ENCODE measurements at regions not wholly inside any gene's neighbourhood (a gene's known extent, or its start where the extent isn't known, plus 50 kb on each side); places are given as distances from the start of the nearest gene placed in this dataset.

DNA sequence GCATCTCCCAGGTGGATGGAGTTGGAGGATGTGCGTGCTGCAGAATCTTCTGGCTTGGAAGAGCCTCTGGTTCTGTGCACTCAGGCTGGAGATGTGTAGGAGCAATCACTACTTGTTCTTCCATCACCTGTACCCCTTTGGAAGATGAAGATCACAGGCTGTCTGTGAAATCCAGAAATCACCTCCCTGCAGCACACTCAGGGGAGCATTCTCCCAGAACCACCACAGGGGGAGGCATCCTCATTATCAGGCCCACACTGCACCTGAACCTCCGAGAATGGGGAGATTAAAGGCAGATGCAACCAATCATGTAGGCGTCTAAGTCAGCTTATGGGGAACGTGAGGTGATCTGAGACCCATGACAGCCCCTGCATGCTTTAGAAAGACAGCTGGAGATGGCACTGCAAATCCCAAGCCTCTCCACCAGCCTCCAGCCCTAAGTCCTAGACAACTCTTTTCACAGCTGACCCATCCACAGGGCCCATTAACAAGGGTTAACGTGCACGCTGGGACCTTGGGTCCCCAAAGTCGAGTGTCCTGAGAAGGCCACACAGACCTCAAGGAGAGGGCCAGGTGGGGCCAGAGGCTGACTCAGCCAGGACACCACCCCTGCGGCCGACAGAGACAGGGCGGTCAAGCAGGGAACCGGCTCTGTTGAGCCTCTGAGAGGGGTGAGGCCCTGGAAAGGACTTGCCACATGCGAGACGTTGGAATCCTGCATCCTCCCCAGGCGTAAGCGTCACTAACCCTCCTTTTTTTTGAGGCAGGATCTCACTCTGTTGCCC, 314.9 kb downstream of the EIPR1 start:
- DNase-seq (ENCODE audit: low read depth) = no peak

DNA sequence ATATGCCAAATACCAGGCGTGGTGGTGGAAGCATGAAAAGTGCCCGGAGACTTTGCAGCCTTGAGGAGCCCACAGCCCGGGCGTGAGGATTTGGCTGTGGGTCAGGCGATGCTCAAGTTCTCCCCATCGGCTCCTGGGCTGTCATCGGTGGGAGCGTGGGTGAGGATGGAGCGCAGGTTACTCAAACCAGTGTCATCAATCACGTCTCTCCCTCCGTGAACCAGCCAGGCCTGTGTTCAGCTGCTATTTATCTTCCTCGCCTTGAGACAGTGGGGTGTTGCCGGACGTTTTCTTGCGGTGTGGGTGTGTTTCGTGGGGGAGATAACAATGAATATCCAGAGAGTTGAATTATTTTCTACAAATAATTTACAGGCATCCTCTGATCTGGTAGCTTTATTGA, 317.6 kb downstream of the EIPR1 start:
- DNase-seq (ENCODE audit: low read depth) = no peak

DNA sequence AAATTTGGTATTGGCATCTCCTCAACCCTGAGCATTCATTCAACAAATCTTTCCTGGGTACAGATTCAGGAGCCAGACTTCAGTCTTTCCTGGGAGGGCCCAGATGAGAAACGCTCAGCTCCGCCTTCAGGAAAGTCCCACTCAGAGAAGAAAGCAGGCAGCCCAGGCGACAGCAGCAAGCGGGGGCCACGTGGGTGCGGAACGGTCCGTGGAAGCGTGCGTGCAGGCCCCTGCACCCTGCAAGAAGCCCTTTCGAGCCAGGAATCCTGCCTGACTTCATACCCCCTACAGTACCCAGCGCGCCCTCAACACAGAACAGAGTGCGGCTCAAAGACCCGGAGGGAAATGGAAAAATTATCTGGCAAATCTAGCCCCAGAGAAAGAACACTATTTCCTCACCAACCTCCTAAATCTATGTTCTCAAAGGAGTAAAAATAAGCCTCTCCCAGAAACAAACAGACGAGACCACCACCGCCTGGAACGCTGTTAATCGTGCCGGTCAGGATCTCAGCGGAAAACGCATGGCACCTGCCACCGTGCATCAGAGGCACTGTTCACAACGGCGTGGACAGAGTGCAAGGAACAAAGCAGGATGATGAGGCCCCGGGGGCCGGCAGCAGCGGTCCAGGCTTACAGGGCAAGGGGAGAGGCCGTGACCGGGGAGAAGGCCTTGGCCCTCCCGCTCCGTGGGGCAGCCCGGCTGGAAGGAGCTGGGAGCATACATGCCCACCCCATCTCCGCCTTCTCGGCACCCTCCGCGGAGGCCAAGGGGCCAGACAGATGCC, 318.3 kb downstream of the EIPR1 start:
- no peak for DNase-seq (ENCODE audit: low read depth)

DNA sequence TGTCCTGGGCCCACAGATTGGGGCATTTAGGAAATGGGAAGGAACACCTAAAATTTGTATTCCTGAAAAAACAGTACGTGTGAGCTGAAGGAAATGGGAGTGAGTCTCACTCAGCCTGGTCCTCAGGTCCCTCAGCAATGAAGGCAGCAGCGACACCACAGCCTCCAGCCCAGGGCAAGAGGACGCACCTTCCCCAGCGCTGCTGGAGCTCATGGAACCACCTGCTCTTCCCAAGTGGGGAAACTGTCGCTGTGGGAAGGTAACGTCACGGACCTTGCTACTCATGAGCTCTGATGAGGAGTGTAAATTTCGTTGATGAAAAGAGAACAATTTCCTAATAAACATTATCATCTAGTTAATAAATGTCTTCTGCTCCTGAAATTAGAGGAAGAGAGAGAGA, 323.6 kb downstream of the EIPR1 start:
- no peak for DNase-seq (ENCODE audit: low read depth)

DNA sequence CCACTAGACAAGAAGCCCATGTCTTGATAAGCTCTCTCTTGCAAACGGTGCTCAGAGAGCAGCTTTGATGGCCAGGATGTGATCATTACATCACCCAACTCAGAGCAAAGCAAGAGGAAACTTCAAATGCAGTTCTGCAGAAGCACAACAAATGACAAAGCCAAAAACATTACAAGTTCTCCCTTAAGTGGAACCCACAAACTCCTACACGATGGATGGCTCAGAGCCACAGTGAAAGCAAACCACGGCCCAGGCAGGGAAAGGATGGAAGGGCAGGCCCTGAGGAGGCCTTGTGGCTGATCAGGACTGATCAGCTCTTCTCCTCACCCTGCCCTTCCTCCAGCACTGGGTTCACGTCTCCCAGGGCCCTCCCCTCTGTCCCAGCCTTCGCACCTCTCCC, 326.4 kb downstream of the EIPR1 start:
- DNase-seq (ENCODE audit: low read depth) = no peak

DNA sequence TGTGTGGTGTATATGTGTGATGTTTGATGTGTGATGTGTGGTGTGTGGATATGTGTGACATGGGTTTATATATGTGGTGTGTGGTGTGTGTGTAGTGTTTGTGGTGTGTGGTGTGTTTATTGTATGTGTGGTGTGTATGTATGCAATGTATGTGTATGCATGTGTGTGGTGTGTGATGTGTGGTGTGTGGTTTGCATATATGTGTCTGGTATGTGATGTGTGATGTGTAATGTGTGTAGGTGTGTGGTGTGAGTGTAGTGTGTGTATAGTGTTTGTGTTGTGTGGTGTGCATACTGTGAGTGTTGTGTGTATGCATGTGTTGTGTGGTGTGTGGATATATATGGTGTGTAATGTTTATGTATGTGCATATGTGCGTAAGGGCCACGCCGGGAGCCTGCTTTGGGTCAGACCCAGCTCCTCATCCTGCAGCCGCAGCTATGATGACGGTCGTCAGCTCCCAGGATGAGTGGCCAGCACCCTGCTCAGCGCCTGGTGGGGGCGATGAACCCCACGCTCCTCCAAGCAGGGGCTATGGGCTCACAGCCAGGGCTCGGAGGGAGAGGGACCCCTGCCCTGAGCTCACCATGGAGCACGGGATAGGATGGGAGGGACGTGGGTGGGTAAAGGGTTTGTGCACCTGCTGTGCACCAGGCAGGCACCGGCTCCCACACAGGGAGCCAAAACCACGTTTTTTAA, 331.3 kb downstream of the EIPR1 start:
- DNase-seq (ENCODE audit: low read depth) = no peak

DNA sequence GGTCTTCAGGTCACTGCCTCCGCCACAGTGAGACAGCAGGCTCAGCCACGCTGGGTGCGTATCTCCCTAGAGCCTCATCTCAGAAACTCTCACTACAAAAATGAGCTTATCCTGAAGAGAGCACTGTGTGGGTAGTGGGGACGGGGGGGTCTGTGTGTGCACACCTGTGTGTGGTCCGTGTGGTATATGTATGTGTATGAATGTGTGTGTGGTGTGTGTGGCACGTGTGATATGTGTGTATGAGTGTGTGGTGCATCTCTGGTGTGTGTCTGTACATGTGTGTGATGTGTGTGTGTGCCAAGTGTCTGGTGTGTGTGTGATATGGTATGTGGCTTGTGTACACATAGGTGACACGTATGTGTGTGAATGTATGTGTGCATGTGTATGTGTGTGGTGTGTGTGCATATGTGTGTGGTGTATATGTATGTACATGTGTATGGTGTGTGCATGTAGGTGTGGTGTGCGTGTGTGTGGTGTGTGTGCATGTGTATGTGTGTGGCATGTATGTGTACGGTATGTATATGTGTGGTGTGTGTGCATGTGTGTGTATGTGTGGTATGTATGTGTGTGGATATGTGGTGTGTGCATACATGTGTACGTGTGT, 332.2 kb downstream of the EIPR1 start:
- DNase-seq (ENCODE audit: low read depth) = no peak

DNA sequence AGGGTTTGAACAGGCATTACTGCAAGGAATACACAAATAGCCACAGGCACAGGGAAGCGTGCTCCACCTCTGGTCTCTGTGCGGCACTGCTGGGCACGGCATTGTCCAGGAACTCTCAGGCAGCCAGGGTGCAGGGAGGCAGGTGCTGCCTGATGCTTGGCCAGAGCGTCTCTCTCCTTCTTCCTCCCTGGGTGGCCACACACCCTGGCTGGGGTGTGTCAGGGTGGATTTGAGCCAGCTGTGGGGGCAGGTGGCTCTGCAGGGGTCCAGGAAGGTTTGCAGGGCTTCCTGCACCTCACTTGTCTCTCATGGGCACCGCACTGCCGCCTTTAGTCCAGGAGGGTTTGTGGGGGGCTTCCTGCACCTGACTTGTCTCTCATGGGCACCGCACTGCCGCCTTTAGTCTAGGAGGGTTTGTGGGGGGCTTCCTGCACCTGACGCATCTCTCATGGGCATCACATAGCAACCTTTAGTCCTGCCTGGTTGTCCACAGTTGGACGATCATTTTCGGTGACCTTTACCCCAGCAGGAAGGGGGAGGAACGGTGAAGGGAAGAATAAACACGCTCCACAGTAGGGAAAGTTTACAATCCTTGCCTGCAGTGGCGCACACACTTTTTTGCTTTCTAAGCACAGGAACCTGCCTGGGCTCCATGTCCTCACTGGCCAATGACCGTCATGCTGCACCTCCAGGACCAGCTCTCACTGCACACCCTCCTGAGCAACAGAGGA, 332.9 kb downstream of the EIPR1 start:
- DNase-seq (ENCODE audit: low read depth) = no peak

DNA sequence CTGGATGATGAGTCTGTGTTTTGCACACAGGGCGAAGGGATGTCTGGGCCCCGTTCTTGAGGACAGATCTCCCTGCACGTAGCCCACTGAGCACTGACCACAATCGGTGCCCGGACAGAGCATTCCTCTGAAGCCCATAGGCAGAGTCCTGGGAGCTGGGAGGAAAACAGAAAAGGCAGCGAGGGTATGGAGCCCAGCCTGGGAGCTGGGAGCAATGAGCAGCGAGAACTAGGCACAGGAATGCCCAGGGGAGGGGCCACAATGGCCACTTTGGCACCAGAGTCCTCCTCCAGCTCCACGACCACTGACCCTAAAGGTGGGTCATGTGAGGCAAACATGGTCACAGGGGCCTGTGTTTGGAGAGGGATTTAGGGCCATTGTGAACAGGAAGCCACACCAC, 333.9 kb downstream of the EIPR1 start:
- DNase-seq (ENCODE audit: low read depth) = no peak

DNA sequence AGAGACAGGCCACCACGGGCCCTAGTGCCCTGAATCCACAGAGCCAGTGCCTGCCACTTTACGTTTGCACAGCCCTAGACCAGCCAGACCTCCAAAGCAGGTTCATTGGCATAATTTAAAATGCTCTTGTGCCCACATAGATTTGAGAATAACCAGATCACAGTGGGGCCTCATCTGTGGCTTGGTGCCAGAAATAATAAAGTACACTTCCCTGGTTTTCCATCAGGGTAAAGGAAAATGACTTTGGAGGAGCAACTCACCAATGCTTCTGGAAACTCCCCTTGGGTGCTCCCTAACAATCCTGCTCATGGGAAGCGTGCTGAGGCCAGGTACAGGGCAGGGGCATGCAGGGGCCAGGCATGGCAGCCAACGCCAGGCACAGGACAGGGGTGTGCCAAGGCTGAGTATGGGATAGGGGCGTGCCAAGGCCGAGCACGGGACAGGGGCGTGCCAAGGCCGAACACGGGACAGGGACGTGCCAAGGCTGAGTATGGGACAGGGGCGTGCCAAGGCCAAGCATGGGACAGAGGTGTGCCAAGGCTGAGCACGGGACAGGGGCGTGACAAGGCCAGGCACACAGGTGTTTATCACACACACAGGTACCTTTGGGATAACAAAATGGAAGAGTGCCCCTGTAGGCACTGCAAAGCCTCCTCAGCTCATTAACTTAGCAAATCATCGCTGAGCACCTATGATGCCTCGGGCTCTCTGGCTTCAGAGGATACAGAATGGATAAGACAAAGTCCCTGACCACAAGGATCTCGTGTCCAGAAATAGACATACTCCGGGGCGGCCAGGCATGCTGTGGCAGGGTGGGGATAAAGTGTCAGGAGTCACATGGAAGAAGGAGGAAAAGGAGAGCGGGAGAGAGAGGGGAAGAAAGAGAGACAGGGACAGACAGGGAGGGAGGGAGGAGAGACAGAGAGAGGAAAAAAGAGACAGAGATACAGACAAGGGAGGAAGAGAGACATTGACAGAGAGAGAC, 334.7 kb downstream of the EIPR1 start:
- no peak for DNase-seq (ENCODE audit: low read depth)

DNA sequence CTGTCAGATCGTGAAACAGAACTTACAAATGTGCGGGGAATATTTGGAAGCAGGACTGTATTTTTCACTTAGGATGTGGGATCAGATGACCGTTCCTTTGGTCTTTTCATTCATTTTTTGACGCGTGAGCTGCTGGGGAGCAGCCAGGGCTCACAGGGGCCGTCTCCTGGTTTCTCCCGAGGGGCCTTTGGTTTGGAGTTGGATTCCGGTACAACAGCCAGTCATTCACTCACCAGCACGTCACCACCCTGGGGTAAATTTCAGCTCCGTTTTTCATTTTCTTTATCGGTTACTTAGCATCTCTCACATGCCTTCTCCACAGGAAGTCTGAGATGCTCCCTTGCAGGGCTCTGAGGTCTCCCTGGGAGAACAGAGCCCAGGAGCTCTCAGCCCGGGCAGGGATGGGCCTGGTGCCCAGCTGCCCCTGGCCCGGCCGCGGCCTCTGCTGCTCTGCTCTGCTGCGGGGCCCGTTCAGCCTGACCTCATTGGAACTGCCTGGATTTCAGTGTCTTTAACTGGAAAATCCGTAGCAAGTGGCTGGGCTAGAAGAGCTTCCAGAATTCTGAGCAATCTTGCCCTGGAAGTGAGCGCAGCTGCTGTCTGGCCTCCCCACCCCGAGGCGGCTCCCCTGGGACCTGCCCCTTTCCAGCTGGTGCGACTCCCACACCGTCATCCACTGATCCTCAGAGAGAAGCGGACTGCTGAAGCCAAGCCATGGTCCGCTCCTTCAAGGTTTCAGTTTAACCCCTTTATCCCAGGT, 335.6 kb downstream of the EIPR1 start:
- no peak for DNase-seq (ENCODE audit: low read depth)

DNA sequence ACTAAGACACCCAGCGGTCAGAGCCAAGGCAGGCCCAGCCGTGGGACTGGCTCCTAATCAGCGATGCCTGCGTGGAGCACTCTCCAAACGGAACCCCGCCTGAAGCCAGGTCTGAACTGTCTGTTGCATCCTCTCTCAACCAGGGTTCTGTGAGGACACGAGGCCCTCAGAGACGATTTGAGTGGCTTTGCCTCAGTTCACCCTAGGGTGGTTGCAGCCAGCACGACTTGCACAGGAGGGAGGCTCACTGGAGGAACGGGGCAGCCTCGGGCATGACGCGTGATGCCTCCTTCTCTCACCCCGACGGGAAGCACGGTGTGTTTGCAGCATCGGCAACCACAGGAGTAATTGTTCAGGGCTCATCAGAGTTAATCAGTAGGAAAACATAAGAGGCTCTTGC, 336.4 kb downstream of the EIPR1 start:
- no peak for DNase-seq (ENCODE audit: low read depth)

DNA sequence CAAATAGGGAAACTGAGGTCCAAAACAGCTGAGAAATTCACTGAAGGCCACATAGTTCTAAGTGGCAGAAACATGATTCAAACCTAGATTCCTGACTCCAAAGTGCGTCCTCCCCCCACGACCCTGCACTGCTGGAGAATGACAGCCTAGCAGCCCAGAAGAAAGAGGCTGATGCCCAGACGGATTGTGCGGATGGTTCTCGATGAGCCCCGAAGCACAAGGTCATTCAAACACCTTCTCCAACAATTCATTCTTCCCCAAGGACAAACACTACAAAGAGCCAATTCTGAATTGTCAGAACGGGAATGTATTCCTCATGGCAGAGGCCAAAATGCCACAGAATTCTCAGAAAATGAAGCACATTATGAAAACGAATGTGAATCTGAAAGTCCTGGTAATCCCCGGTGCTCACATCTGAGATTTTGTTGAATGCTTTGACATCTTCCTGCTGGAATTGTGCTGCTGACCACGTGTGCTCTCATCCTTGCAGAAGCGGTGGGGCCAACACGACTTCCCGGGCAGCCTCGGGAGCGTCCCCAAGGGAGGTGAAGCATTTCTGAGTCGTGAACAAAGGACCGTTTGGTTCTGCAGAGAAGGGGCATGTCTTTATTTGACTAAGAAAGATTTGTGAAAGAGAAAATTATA, 337.0 kb downstream of the EIPR1 start:
- no peak for DNase-seq (ENCODE audit: low read depth)

DNA sequence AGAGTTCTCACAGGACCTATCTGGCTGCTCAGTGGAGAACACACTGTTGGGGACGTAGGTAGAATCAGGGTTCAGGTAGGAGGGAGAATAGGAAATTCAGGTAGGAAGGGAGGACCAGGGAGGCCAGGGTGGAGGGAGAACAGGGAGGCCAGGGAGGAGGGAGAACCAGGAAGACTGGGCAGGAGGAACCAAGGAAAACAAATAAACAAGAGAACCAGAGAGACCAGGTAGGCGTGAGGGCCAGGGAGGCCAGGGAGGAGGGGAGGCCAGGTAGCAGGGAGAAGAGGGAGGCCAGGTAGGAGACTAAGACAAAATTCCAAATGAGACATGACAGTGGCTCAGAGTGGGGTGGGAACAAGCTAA, 337.6 kb downstream of the EIPR1 start:
- DNase-seq (ENCODE audit: low read depth) = no peak

DNA sequence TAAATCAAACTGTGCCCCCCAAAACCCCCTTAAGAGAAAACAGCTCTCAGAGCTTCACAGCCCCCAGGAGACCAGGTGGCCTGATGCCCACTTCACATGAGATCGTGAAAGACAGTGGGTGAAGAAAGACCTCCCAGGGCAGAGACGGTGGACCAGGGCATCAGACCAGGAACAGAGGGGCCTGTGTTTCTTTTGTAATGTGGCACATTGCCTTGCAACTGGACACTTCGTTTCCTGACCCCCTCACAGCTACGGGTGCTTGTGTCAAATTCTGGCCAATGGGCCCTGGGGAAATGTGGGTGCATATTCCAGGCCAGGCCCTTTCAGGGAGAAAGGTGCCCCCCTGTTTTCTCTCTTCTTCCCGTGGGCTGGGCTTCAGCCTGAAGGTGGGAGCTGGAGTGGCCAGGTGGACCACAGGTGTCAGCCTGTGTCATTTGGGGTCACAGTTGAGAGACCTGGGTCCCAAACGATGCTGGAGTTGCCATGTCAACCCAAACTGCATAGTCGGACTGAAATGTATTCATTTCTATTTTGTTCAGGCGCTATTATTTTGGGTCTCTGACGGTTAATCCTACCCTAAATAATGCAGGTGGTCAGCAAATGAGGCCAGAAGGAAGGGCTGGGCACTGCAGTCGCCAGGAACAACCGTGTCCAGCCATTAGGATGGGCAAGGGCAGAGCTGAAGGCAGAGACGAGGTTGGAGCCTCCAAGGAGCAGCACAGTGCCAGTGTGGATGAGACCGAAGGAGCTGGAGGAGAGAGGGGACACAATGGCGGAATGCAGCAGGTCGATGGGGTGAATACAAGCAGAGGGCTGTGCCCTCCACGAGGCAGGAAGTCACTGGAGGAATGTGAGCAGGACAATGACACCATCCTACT, 338.2 kb downstream of the EIPR1 start:
- no peak for DNase-seq (ENCODE audit: low read depth)

DNA sequence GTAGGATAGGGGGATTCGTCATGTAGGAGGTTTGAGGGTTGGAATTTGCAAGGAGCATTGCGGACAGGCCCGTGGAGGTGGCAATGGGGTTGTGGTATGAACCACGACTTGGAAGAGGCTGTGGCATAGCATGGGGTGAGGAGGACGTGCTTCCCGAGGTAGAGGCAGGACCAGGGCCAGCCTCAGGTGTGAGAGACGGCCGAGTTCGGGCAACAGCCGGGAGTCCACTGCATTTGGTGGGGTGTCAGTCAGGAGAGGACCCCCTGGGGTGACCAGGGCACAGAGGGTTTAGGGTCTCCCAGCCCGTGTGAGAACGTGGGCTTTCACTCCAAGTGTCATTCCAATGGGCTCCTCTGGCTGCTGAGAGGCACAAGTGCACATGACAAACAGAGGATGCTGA, 339.0 kb downstream of the EIPR1 start:
- no peak for DNase-seq (ENCODE audit: low read depth)

DNA sequence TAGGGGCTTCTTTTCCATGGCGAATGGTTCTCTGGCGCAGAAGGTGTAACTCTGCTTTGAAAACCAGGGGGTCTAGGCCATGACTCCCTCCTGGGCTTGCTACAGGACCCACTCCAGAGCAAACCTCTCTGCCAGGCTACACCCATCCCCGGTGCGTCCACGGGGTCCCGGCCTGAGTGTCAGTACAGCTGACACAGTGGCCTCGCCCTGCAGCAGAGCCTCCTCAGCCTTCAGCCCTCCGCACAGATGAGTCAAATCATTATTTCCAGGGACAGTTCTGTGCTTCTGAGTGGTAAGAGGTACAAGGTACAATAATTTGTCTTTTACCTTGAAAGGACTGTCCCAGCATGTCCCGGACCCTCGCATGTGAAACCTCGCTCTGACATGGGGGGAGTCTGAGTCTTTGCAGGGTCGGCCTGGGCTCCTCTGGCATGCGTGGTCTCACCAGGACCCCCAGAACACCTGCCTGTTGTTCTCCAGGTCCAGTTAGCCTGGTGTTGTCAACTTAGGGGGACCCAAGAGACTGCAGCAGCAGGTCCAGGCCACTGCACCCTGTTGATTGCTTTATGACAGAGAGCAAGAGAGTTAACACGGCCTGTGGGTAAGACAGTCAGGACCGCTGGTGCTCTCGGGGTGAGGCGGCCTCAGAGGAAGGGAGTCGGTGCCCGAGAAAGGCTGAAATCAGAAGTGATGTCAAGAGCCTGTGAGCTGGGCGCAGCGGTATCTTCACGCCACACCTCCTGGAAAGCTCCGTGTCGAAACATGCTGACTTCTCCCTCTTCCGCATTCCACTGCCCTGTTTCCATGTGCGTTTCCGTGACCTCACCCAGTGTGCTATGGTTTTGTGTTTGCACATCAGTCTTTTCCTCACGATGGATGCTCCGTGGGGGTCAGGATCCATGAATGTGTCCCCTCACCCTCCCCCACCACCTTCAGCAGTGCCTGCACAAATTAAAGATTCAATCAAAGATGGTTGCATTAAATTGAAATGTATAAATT, 340.1 kb downstream of the EIPR1 start:
- no peak for DNase-seq (ENCODE audit: low read depth)

All from T-helper 22 cell (primary cell).